HCT116 (cell line): ENCODE measurements at regions not wholly inside any gene's neighbourhood (a gene's known extent, or its start where the extent isn't known, plus 50 kb on each side); places are given as distances from the start of the nearest gene placed in this dataset.

Experiments
- ATAC-seq: fragments of 200-7000 bp; cut with Tn5 transposase; 2 replicates; pipeline ENCODE4 v1.9.1; 2020; ENCODE audit warnings: mild to moderate bottlenecking, moderate library complexity
- BruUV-seq: library from RNA; stranded (reverse); fragments of 400-500 nt; replicated peaks from 2 replicates; lab custom pipeline; 2021; lab: Mats Ljungman, UMichigan
- CTCF ChIA-PET: fragments of 300-600 bp; sonication (Branson Sonifier 250); formaldehyde crosslinking; loops from one replicate; lab custom pipeline; 2021; ENCODE audit warnings: antibody characterized with exemption; lab: Charles Lee
- POLR2A ChIA-PET: fragments of 300-600, 350-600 bp; sonication (Branson Sonifier 250); formaldehyde crosslinking; loops from one replicate; lab custom pipeline; 2021; ENCODE audit warnings: antibody characterized with exemption; lab: Charles Lee
- RAD21 ChIA-PET, 2 experiments: fragments of 300-600 bp; sonication (Branson Sonifier 250); formaldehyde crosslinking; loops; one replicate each; lab custom pipeline; 2023; ENCODE audit warnings: low total read pairs in 2 of 2; ENCODE audit not compliant: uncharacterized antibody in 2 of 2, unreplicated experiment in 2 of 2, low non-redundant PET in 1 of 2; lab: Charles Lee
- DNase-seq: peaks from one replicate; pipeline ENCODE4 v3.0.0-alpha.2; 2010; ENCODE audit warnings: low read depth, low spot score
- H2AFZ ChIP-seq: fragments of 200-600 bp; shearing (Covaris generic), sonication (generic); 2 replicates; pipeline ENCODE4 v1.6.1; 2017; ENCODE audit warnings: low read depth, mixed run types, mixed read lengths, antibody characterized with exemption, low read length; ENCODE audit not compliant: poor library complexity, severe bottlenecking
- H3K27ac ChIP-seq: 2 replicates; pipeline ENCODE4 v1.5.1; 2012; ENCODE audit warnings: low read depth, low read length
- H3K27me3 ChIP-seq: fragments of 200-600 bp; sonication (generic); 2 replicates; pipeline ENCODE4 v1.6.1; 2016; ENCODE audit warnings: mixed run types, low read length, mixed read lengths; ENCODE audit not compliant: insufficient read depth
- H3K36me3 ChIP-seq, 2 experiments: fragments of 200-500 bp in 1 of 2; fragments of 200-600 bp in 1 of 2; sonication (Bioruptor generic) in 1 of 2; sonication (generic) in 1 of 2; 2 replicates each; pipeline versions ENCODE4 v1.5.1 to v1.6.1; 2014 to 2016; ENCODE audit warnings: low read length in 2 of 2, inconsistent platforms in 1 of 2, mixed read lengths in 1 of 2, mixed run types in 1 of 2; ENCODE audit not compliant: insufficient read depth in 2 of 2, control insufficient read depth in 1 of 2
- H3K4me1 ChIP-seq, 2 experiments: fragments of 200-600 bp in 1 of 2; sonication (generic) in 1 of 2; 2 replicates each; pipeline versions ENCODE4 v1.5.1 to v1.6.1; 2012 to 2017; ENCODE audit warnings: low read length in 2 of 2, inconsistent platforms in 1 of 2, mild to moderate bottlenecking in 1 of 2, mixed read lengths in 1 of 2, mixed run types in 1 of 2, moderate library complexity in 1 of 2; ENCODE audit not compliant: insufficient read depth in 2 of 2, control insufficient read depth in 1 of 2
- H3K4me2 ChIP-seq: fragments of 200-600 bp; sonication (generic); 2 replicates; pipeline ENCODE4 v1.6.1; 2017; ENCODE audit warnings: mixed run types, low read length, mixed read lengths
- H3K4me3 ChIP-seq, 2 experiments: fragments of 200-600 bp in 1 of 2; sonication (generic) in 1 of 2; replicated peaks in 1 of 2; 2 replicates each; pipeline ENCODE4 v1.5.1; 2011 to 2016; ENCODE audit warnings: low read length in 2 of 2, control low read depth in 1 of 2, low read depth in 1 of 2, mild to moderate bottlenecking in 1 of 2, mixed read lengths in 1 of 2, mixed run types in 1 of 2
- H3K79me2 ChIP-seq: fragments of 200-600 bp; sonication (generic); 2 replicates; pipeline ENCODE4 v1.6.1; 2017; ENCODE audit warnings: mild to moderate bottlenecking, mixed run types, low read length, moderate library complexity, mixed read lengths; ENCODE audit not compliant: insufficient read depth
- H3K9ac ChIP-seq: fragments of 200-600 bp; sonication (generic); 2 replicates; pipeline ENCODE4 v1.6.1; 2016; ENCODE audit warnings: low read length, mixed read lengths
- H3K9me2 ChIP-seq: fragments of 200-600 bp; sonication (generic), shearing (Covaris generic); 2 replicates; pipeline ENCODE4 v1.6.1; 2017; ENCODE audit warnings: mixed run types, mild to moderate bottlenecking, moderate library complexity; ENCODE audit not compliant: insufficient read depth
- H3K9me3 ChIP-seq, 2 experiments: fragments of 200-500 bp in 1 of 2; fragments of 200-600 bp in 1 of 2; sonication (Bioruptor generic) in 1 of 2; sonication (generic) in 1 of 2; 2 replicates each; pipeline ENCODE4 v1.6.1; 2014 to 2017; ENCODE audit warnings: low read length in 2 of 2, mixed read lengths in 2 of 2, inconsistent platforms in 1 of 2, low read depth in 1 of 2, mild to moderate bottlenecking in 1 of 2, mixed run types in 1 of 2, moderate library complexity in 1 of 2; ENCODE audit not compliant: control insufficient read depth in 1 of 2, insufficient read depth in 1 of 2
- H4K20me1 ChIP-seq: fragments of 200-600 bp; sonication (generic), shearing (Covaris generic); 2 replicates; pipeline ENCODE4 v1.6.1; 2017; ENCODE audit warnings: mixed run types, mild to moderate bottlenecking, moderate library complexity; ENCODE audit not compliant: insufficient read depth
- CEBPB ChIP-seq: IDR thresholded peaks from 2 replicates; pipeline ENCODE4 v1.6.1; 2012; ENCODE audit warnings: low read depth
- EGR1 ChIP-seq: IDR thresholded peaks from 2 replicates; pipeline ENCODE4 v1.6.1; 2012; ENCODE audit warnings: low read depth
- SIN3A ChIP-seq: IDR thresholded peaks from 2 replicates; pipeline ENCODE4 v1.6.1; 2012; ENCODE audit warnings: low read depth
- TCF7L2 ChIP-seq: IDR thresholded peaks from 2 replicates; pipeline ENCODE4 v1.7.0; 2011; ENCODE audit warnings: borderline replicate concordance, inconsistent platforms; ENCODE audit not compliant: insufficient read depth, insufficient read length; ENCODE audit errors: extremely low read depth
- YY1 ChIP-seq: IDR thresholded peaks from 2 replicates; pipeline ENCODE4 v1.6.1; 2011; ENCODE audit warnings: low read length, low read depth, moderate library complexity, mild to moderate bottlenecking; ENCODE audit not compliant: insufficient replicate concordance; ENCODE audit errors: extremely low read depth
- ZFX ChIP-seq: fragments of 450-650 bp; IDR thresholded peaks from 2 replicates; pipeline ENCODE4 v1.6.1; 2017
- intact Hi-C: fragments of 100-400 bp; cut with micrococcal nuclease; formaldehyde crosslinking; loops from 2 replicates; pipeline ENCODE4 v1.10.0; 2022
- TF ChIP-seq, protein P1 (sequence below), 3 experiments: fragments of 200-600 bp in 1 of 3; sonication (generic) in 1 of 3; IDR thresholded peaks in 2 of 3; conservative IDR thresholded peaks in 1 of 3; 2 replicates each; pipeline ENCODE4 v1.5.1; 2012 to 2017; ENCODE audit warnings: low read depth in 2 of 3, low read length in 2 of 3, antibody characterized with exemption in 1 of 3, borderline replicate concordance in 1 of 3, control low read depth in 1 of 3, mild to moderate bottlenecking in 1 of 3, mixed read lengths in 1 of 3, mixed run types in 1 of 3, moderate library complexity in 1 of 3; ENCODE audit not compliant: insufficient read depth in 1 of 3

GRCh38 chr6:138000941-138001340, 106.3 kb downstream of the PERP start:
- ATAC-seq (no peak), DNase-seq (no peak)
- H3K27me3 ChIP-seq, result no peaks in the 10 kb centered on the region
- H3K36me3 ChIP-seq, result no peaks in the 10 kb centered on the region
- 0 out of 4 replicates have a peak, but pooled peaks cover 0 to 6% of the 10 kb centered on the region in 2 experiments for H3K4me1 ChIP-seq
- H3K9me2 ChIP-seq, result no peaks in the 10 kb centered on the region
- TF ChIP-seq TCF7L2 (no peak), YY1 (no peak), SIN3A (no peak), ZFX (no peak), EGR1 (no peak), CEBPB (no peak)
- TF ChIP-seq, protein P1, sequence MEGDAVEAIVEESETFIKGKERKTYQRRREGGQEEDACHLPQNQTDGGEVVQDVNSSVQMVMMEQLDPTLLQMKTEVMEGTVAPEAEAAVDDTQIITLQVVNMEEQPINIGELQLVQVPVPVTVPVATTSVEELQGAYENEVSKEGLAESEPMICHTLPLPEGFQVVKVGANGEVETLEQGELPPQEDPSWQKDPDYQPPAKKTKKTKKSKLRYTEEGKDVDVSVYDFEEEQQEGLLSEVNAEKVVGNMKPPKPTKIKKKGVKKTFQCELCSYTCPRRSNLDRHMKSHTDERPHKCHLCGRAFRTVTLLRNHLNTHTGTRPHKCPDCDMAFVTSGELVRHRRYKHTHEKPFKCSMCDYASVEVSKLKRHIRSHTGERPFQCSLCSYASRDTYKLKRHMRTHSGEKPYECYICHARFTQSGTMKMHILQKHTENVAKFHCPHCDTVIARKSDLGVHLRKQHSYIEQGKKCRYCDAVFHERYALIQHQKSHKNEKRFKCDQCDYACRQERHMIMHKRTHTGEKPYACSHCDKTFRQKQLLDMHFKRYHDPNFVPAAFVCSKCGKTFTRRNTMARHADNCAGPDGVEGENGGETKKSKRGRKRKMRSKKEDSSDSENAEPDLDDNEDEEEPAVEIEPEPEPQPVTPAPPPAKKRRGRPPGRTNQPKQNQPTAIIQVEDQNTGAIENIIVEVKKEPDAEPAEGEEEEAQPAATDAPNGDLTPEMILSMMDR (IDR thresholded peaks at IDR 0.05 in 2 of 3, conservative IDR thresholded peaks at IDR 0.05 in 1 of 3; ENCODE audit: borderline replicate concordance in 1 of 3, insufficient read depth in 1 of 3, low read depth in 2 of 3, low read length in 2 of 3), result no peak
- ChIA-PET POLR2A (interaction anchor here (1.2 to 2.2 kb wide), 2 partner anchors 107 to 293 kb away, joined by 3 to 10 read pairs; no protein-coding TSS in a partner anchor), CTCF (interaction anchor here (0.6 to 8.7 kb wide), 6 partner anchors 21 to 202 kb away, joined by 3 to 102 read pairs (median 3); no protein-coding TSS in a partner anchor), RAD21 (interaction anchor here (0.9 to 2.9 kb wide), 2 partner anchors 108 kb away, joined by 5 to 13 read pairs; no protein-coding TSS in a partner anchor)
- H4K20me1 ChIP-seq, result no peaks in the 10 kb centered on the region
- BruUV-seq, result no TSS peak
- intact Hi-C loops, result loop anchor here (1.0 to 10.0 kb wide), 4 partner anchors 108 to 1364 kb away; partner anchors contain the start of gene HEBP2
- H3K4me3 ChIP-seq, result no peak overlapping the region
- H2AFZ ChIP-seq, result no peak overlapping the region
- no peak overlapping the region for H3K9ac ChIP-seq
- no peaks in the 10 kb centered on the region for H3K79me2 ChIP-seq
- no peak overlapping the region for H3K27ac ChIP-seq
- H3K9me3 ChIP-seq, result no peaks in the 10 kb centered on the region
- H3K4me2 ChIP-seq, result no peak overlapping the region
